GM04504 (cell line): ENCODE measurements at regions not wholly inside any gene's neighbourhood (a gene's known extent, or its start where the extent isn't known, plus 50 kb on each side); places are given as distances from the start of the nearest gene placed in this dataset.
"Not testable (repeated sequence)": the region's sequence is repeated elsewhere in the genome, so short reads cannot be mapped to it uniquely, and the experiment has no call there.

Experiments used
- DNase-seq: peaks from one replicate; pipeline ENCODE4 v3.0.0-alpha.2; 2012; ENCODE audit warnings: low read depth

DNA sequence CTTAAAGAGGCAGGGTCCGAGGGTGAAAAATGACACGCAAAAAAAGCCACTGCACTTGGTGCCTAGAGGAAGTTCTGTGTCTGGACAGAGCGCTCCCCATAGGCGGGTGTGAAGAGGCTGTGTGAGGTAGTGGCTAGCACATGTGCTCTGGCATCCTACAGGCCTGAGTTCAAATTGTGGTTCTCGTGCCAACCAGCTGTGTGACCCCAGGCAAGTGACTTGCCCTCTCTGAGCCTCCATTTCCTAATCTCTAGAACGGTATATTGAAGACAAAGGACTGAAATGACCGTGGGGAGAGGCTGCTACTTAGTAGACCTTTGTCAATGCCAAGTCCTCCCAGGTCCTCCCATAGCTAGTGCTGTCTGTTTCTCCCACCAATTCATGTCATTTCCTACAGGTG, 79.1 kb upstream of the MYL10 start:
- DNase-seq: no peak

DNA sequence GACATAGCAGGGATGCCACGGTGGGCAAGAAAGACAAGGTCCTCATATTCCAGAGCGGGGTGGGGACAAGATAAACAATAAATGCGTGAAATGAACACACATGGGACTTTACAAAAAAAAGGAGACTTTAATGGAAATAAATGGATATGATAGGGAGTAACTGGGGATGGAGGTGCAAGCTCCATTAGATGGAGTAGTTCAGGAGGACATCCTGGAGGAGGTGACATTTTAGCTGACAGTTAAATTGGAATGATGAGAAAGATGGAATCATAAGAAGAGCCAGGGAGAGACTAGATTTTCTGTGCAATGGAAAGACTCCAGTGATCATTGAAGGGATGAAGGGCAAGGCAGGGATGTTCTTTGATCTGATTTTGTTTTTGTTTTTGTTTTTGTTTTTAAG, 83.6 kb upstream of the MYL10 start:
- no peak for DNase-seq

DNA sequence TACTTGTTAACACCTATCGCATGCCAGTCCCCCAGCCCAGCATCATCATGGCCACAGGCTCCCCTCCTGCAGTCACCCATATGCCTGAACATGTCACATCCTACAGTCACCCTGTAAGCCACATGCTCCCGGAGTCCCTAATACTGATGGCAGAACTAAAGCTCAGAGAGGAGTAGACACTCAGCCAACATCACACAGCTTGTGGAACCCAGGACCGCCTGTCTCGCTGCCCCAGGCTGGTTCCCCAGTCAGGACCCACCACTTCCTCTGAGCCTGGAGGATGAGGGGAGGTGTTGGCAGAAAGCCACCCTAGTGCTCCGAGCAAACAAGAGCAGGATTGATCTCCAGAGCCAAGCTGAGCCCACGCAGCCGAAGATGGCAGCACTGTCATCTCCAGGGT, 85.0 kb upstream of the MYL10 start:
- no peak for DNase-seq

DNA sequence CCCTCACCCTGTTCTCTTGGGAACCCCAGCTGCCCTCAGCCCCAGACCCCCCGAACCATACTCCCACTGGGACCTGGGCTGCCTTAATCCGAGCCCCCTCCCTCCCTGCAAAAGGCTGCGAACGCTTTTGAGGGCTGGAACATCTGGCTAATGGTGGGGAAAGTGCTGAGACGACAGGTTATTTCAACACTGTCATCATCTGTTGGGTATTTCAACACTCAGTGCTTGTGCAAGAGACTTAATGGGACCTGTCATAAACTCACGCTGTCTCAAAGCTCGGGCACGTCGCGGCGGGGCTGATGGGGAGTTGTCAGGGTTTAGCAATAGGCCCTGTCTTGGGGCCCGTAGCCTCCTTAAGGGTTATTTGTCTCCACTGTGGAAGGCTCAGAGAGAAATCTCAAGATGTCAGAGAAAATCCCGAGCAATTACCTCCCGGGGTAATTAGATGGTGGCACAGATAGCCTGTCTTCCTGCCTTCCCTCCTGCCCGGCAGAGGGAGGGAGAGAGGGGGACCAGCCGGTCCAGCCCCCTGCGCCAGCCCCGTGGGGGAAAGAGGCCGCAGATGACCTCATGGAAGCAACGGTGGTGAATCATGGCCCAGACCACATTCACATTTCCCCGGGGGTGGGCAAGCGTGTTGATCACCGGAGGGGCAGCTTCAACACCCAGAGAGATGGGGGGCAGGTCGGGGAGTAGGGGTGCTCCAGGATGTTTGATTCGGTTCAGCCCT, 88.7 kb upstream of the MYL10 start:
- DNase-seq: peak; percentile 89

DNA sequence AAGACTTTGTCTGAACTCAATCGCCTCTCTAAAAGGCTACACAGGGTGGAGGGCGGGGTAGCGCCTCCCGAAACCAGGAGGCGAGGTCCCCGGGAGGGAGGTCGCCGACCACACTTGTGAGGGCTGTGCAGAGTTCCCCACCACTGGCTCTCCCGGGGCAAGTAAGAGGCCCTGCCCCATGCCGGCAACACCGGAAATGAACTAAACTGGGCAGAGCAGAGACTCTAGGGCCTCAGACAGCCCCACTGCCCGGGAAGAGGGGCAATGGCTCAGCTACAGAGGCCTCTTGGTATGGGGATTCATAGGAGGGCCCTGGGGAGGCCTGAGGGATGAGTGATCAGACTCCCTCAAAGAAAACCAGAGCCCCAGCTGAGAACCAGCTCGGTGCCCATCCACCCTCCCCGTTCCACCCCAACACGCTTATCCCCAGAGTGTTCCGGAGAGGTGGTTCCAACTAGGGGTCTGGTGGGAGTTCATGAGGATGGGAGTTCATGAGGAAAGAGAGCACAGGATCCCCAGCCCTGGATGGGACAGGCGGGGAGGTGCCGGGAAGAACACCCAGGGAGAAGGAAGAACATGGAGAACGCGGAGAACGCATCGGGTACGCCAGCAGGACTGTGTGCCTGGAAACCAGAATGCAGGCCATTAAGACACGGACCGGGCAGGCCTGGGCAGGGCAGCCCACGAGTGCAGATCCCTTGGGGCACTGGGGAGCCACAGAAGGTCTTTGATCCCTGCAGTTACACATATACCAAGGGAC, 89.4 kb upstream of the MYL10 start:
- no peak for DNase-seq

DNA sequence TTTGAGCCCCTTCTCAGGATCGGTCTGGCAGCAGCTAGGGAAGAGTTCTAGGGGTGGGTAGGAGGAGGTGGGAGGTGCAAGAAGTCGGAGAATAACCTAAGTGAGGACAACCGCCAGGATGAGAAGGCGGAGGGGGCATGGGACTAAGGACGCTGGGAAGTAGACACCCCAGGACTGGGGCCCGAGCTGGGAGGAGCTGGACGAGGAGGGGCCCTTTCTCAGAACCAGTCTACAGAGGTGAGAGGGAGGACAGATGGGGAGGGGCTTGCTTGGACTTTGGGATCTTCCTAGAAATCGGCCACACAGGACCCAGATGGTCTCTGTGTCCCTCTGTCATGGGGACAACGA, 90.0 kb upstream of the MYL10 start:
- no peak for DNase-seq

DNA sequence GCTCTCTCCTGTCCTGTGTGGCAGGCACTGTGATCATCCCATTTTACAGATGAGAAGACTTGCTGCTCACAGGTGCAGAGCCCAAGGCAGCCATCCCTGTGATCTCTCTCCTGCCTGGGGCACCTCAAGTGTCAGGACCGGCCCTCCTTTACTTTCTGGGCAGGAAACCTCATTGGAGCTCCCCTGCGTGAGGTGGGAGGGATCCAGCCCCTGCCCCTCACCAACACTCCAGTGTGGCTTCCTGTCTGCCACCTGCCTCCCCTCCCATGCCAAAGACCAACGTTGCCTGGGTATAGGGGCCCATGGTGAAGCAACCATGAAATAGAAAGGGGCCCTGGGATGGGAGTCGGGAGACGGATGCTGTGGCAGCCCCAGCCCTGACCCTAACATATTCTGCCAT, 91.2 kb upstream of the MYL10 start:
- no peak for DNase-seq

DNA sequence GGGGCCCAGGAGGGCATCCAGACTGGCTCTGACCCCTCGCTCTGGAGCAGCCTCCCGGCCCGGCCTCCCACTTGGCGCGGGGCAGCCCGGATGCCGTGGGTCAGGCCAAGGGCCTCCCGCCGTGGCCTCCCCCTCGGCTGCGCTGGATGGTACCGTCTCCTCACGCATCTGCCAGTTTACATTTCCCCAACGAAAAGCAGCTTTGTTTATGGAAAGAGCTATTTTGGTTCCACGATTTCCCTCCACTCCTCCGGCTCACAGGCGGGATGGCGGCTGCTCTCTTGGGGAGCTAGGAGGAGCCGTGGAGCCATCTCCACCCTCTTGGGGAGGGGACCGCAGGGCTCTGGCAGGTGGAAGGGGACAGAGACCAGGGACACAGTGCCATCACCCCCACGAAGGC, 93.2 kb upstream of the MYL10 start:
- DNase-seq: no peak

DNA sequence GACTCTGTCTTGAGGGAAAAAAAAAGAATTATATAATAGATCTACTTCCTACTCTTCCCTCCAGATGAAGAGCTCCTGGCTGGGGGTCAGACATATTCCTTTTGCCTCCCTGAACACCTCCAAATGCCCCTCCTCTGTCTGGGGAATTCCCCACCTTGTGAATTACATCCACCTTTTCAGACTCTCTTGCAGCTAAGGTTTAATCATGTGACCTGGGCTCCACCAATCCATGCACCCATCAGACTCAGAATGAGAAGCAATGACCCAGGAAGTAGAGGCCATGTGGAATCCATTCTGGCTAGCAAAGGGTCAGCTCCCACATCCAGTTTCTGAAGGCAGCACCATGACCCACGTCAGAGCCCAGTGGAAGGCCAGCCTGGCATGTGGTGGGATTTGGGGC, 93.6 kb upstream of the CUX1 start:
- DNase-seq: no peak

DNA sequence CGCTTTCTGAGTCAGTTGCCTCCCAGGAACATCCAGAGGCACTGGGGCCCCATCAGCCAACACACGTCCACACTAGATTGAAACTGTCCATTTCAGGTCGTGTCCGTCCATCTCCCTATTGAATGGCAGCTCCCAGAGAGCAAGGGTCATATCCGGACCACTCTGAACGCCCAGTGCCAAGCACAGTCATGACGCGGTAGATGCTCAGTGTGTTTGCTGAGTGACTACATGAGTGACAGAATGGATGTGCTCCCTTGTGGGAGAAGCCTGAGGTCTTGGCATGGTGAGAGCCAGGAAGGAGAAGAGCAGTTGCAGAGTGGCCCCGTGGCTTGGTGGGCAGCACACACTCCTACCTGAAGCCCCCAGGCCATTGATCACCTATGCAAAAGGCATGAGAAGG, 92.5 kb upstream of the CUX1 start:
- no peak for DNase-seq

DNA sequence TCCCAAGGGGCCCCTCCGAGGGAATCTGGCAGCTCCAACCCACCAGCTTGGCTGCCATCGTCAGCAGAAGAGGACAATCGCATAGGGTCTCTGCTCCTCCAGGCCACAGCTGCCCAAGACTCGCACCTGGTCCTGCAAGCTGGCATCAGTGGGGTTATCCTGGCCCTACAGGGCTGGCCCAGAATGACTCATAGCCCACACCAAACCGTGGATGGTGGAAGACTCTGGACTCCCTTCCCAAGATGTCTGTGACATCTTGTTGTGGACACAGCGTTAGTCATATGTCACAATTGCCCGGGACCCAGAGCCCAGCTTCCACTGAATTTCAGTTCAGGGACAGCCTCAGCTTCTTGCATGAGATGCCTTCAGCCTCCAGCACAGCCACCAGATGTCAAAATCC, 91.5 kb upstream of the CUX1 start:
- DNase-seq: no peak

DNA sequence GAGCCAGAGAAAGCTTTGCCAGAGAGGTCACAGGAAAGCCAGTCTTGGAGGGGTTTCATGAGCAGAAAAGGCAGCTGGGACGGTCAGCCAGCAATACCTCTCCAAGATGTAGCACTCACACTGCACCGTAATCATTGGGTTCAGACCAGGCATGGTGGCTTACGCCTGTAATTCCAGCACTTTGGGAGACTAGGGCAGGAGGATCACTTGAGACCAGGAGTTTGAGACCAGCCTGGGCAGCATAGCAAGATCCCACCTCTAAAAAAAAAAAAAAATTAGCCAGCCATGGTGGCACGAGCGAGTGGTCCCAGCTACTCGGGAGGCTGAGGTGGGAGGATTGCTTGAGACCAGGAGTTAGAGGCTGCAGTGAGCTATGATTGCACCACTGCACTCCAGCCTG, 90.2 kb upstream of the CUX1 start:
- DNase-seq: no peak

DNA sequence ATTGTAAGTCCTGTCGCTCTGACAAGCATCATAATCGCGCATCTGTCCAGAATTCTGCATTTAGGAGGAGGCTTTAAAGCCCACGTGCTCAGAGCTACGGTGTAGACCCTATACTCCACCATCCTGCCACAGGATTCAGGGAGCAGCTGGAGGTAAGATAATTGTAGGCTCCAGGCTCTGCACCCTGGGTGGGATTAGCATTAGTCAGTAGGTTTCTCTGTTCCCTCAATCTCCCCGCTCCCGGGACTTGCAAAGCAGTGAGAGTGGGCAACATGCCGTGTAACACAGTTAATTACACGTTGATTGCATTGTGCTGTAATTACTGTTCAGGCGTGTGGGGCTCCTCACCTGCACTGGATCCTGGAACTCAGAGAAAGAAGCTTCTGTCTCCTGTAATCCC, 89.3 kb upstream of the CUX1 start:
- DNase-seq: no peak

DNA sequence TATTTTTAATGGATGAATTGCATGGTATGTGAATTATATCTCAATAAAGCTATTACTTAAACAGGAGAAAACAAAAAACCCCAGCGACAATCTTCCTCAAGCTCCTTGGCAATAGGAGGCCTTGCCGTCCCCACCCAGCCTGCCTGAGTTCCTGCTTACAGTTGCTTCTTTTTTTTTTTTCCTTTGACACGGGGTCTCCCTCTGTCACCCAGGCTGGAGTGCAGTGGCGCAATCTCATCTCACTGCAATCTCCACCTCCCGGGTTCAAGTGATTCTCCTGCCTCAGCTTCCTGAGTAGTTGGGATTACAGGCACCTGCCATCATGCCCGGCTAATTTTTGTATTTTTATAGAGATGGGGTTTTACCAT, 88.6 kb upstream of the CUX1 start:
- not testable (repeated sequence) for DNase-seq

DNA sequence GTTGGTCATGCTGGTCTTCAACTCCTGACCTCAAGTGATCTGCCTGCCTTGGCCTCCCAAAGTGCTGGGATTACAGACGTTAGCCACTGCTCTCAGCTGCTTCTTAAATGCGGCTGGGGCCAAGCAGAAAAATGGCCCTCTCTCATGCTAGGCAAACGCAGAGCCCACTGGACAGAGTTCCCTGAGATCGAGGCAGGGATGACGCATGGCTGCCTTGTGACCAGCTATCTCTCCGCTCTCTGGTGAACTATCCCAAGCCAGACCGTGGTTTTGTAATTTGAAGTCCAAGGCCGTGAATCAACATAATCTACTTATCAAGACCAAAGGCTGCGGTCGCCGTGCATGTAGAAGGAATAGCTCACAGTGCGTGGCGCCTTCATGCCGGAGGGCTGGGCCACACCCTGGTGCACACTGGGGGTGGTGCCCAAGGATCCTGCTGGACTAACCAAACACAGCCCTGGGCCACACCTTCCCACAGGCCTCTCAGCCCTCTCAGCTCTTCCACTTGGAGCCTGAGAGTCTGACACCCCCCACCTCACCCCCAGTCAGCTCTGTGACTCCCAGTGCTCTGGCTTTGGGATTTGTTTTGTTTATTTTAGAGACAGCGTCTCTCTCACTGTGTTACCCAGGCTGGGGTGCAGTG, 88.1 kb upstream of the CUX1 start:
- DNase-seq: no peak

DNA sequence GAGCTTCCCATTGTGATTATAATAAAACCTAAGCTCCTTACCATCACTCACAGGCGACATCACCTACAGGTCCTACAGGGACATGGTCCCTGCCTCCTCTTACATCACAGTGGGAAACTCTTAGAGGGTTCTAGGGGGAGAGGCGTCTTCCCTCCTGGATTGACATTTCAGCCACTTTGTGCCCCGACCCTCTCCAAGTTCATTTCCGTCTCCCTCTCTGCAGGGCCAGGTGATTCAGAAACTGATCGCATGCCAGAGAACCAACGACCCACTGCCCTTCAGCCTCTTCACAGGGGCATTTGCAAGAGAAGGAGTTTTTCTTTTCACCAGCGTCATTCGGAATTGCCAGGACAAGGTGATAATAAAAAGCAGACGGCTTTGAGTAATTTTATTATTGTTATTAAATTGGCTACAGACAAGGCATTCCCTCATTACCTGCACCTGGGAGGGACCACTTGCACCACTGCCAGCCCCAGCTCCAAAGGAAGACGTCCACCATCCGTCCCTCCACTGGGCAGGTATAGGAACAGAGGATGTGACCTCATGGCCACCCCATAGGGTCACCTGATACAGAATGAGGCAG, 85.8 kb upstream of the CUX1 start:
- no peak for DNase-seq

DNA sequence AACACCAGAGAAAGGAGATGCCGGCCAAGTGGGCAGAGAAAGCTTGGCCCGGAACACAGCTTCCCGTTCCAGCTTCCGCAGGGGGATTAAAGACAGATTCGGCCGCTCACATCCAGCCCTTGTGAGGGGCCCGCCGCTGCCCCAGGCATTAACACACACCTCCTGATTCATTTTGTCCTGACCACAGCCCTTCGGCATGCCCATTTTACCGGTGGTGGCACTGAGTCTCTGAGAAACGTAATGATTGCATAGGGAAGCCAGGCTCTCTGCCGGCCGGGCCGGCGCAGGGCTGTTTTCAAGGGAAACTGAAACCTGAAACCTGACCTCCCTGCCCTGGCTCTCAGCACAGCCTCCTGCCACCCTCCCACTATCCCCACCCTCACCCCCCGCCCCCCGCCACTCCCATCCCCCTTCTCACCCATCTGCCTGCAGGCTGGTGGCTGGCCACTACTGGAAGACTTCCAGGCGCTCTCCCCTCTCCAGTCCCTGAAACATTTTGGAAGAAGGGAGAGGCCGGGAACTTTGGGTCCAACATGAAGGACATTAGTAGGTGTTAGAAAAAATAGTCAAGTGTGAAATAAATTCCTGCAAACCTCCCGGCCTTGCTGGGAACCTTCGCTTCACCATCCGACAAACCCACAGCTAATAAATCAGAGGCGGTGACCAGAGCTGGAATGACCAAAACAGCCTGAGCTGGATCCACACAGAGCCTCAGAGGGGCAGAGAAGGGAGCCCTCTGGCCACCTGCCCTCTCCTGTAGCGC, 83.5 kb upstream of the CUX1 start:
- peak; percentile 23 for DNase-seq

DNA sequence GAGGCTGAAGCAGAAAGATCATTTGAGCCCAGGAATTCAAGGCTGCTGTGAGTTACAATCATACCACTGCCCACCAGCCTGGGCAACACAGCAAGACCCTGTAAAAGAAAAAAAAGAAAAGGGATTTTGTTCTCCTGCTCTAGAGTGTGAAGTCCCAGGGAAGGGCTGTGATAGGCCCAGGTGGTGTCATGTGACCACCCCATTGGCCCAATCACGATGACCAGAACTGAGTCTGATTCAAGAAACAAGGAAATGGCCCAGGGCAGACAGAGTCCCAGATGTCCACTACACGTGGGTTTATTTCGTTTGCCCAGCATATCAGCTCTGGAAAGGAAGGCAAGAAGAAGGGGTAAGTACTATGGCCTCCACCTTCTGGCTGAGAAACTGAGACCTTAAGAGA, 81.3 kb upstream of the CUX1 start:
- no peak for DNase-seq

DNA sequence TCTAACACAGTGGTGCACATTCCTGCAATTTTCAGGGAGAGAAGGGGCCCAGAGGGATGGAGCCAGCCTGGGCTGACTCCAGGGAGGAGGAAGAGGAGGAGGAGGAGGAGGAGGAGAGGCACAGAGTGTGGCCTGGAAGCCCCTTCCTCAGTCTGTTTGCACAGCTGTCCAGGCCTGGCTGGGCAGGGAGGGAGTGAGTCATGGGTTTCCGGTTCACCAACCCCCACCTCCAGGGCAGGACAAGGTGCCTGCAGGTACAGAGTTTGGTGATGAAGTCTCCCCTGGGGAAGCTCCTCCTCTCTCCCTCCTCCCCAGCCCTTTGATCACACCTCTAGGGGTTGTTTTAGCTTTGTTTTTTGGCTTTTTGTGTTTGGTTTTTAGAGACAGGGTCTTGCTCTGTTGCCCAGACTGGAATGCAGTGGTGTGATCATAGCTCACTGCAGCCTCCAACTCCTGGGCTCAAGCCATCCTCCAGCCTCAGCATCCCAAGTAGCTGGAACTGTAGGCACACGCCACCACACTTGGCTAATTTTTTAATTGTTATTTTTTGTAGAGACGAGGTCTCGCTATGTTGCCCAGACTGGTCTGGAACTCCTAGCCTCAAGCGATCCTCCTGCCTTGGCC, 77.5 kb upstream of the CUX1 start:
- no peak for DNase-seq

DNA sequence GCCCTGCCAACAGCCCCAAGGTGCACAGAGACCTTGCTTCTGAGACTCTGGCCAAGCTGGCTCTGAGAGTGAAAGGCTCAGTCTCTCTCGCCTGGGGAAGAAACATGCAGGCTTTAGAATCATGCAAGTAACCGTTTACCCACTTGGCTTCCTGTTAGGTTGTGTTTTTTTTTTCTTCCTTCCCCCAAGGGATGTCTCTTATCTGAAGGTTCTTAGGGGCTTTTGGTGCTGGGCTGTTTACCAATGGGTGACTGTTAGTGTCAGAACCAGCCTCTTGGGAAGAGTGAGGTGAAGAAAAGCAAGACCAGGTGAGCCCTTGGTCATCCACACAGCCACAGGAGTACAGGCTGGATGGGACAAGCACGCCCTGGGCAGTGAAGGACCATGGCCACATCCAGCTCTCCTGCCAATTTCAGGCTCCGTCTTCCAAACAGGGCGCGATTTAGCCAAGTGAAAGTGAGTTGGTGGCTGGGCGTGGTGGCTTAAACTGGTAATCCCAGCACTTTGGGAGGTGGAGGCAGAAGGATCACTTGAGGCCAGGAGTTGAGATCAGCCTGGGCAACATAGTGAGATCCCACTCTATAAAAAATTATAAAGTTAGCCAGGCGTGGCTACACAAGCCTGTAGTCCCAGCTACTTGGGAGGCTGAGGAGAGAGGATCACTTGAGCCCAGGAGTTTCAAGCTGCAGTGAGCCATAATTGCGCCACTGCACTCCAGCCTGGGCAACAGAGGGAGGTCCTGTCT, 76.3 kb upstream of the CUX1 start:
- DNase-seq: no peak
